GM23338 (cell line): ENCODE measurements at regions not wholly inside any gene's neighbourhood (a gene's known extent, or its start where the extent isn't known, plus 50 kb on each side); places are given as distances from the start of the nearest gene placed in this dataset.

ENCODE experiments used
- CREB1 ChIP-seq: fragments of 250-450 bp; sonication (Bioruptor Pico); IDR thresholded peaks from 2 replicates; pipeline ENCODE4 v1.5.0; 2020; ENCODE audit warnings: low read depth, mild to moderate bottlenecking, moderate library complexity
- EZH2phosphoT487 ChIP-seq: fragments of 200-600 bp; sonication (generic); IDR thresholded peaks from one replicate; pipeline ENCODE4 v1.8.1; 2018; ENCODE audit warnings: antibody characterized with exemption; ENCODE audit not compliant: unreplicated experiment
- JUNB ChIP-seq: IDR thresholded peaks from one replicate; pipeline ENCODE4 v1.6.1; 2016; ENCODE audit warnings: antibody characterized with exemption; ENCODE audit not compliant: unreplicated experiment
- POLR2AphosphoS5 ChIP-seq: IDR thresholded peaks from 2 replicates; pipeline ENCODE4 v1.6.1; 2016; ENCODE audit warnings: antibody characterized with exemption, low read depth
- TF ChIP-seq, protein P1 (sequence below), 2 experiments: fragments of 200-600 bp in 1 of 2; sonication (generic) in 1 of 2; conservative IDR thresholded peaks; 2 replicates each; pipeline versions ENCODE4 v1.5.1 to v1.6.1; 2016 to 2017; ENCODE audit warnings: antibody characterized with exemption in 2 of 2, low read depth in 2 of 2, mild to moderate bottlenecking in 2 of 2, moderate library complexity in 1 of 2
- TF ChIP-seq, protein P2 (sequence below): IDR thresholded peaks from one replicate; pipeline ENCODE4 v1.6.1; 2018; ENCODE audit warnings: antibody characterized with exemption; ENCODE audit not compliant: unreplicated experiment

GRCh38 chr7:15043931-15044330 lies 141.4 kb upstream of the DGKB start:
- TF ChIP-seq, protein P1, sequence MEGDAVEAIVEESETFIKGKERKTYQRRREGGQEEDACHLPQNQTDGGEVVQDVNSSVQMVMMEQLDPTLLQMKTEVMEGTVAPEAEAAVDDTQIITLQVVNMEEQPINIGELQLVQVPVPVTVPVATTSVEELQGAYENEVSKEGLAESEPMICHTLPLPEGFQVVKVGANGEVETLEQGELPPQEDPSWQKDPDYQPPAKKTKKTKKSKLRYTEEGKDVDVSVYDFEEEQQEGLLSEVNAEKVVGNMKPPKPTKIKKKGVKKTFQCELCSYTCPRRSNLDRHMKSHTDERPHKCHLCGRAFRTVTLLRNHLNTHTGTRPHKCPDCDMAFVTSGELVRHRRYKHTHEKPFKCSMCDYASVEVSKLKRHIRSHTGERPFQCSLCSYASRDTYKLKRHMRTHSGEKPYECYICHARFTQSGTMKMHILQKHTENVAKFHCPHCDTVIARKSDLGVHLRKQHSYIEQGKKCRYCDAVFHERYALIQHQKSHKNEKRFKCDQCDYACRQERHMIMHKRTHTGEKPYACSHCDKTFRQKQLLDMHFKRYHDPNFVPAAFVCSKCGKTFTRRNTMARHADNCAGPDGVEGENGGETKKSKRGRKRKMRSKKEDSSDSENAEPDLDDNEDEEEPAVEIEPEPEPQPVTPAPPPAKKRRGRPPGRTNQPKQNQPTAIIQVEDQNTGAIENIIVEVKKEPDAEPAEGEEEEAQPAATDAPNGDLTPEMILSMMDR (conservative IDR thresholded peaks at IDR 0.05; ENCODE audit: low read depth in 2 of 2), result no peak
- TF ChIP-seq EZH2phosphoT487, result no peak
- no peak for TF ChIP-seq CREB1
- no peak for TF ChIP-seq JUNB
- TF ChIP-seq, protein P2, sequence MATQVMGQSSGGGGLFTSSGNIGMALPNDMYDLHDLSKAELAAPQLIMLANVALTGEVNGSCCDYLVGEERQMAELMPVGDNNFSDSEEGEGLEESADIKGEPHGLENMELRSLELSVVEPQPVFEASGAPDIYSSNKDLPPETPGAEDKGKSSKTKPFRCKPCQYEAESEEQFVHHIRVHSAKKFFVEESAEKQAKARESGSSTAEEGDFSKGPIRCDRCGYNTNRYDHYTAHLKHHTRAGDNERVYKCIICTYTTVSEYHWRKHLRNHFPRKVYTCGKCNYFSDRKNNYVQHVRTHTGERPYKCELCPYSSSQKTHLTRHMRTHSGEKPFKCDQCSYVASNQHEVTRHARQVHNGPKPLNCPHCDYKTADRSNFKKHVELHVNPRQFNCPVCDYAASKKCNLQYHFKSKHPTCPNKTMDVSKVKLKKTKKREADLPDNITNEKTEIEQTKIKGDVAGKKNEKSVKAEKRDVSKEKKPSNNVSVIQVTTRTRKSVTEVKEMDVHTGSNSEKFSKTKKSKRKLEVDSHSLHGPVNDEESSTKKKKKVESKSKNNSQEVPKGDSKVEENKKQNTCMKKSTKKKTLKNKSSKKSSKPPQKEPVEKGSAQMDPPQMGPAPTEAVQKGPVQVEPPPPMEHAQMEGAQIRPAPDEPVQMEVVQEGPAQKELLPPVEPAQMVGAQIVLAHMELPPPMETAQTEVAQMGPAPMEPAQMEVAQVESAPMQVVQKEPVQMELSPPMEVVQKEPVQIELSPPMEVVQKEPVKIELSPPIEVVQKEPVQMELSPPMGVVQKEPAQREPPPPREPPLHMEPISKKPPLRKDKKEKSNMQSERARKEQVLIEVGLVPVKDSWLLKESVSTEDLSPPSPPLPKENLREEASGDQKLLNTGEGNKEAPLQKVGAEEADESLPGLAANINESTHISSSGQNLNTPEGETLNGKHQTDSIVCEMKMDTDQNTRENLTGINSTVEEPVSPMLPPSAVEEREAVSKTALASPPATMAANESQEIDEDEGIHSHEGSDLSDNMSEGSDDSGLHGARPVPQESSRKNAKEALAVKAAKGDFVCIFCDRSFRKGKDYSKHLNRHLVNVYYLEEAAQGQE, result no peak
- TF ChIP-seq POLR2AphosphoS5, result no peak
